ENCODE measurements at regions not wholly inside any gene's neighbourhood (a gene's known extent, or its start where the extent isn't known, plus 50 kb on each side); places are given as distances from the start of the nearest gene placed in this dataset.
"Not testable (repeated sequence)": the region's sequence is repeated elsewhere in the genome, so short reads cannot be mapped to it uniquely, and the experiment has no call there.

GRCh38 chr21:25457946-25458345, 149.3 kb downstream of the MRPL39 start:
- Mint-ChIP-seq H3K4me1 (peaks cover 3% of the 10 kb centered on the region), H3K4me3 (no peak overlapping the region), H3K27ac (no peak overlapping the region), H3K9me3 (no peaks in the 10 kb centered on the region), H3K27me3 (ENCODE audit: low read depth) (no peaks in the 10 kb centered on the region), H3K36me3 (no peaks in the 10 kb centered on the region)
- TF ChIP-seq CTCF (IDR thresholded peaks at IDR 0.05; ENCODE audit: unreplicated experiment), result no peak
- no peak for DNase-seq (ENCODE audit: low spot score in 2 of 2, unreplicated experiment in 2 of 2)

GRCh38 chr21:25457411-25457810, 149.9 kb downstream of the MRPL39 start:
- no peak overlapping the region for H3K4me3 Mint-ChIP-seq
- H3K27me3 Mint-ChIP-seq (ENCODE audit: low read depth), result no peaks in the 10 kb centered on the region
- DNase-seq (ENCODE audit: low spot score in 2 of 2, unreplicated experiment in 2 of 2), result no peak
- TF ChIP-seq CTCF (IDR thresholded peaks at IDR 0.05; ENCODE audit: unreplicated experiment), result no peak
- no peaks in the 10 kb centered on the region for H3K36me3 Mint-ChIP-seq
- H3K27ac Mint-ChIP-seq, result no peak overlapping the region
- H3K4me1 Mint-ChIP-seq, result peaks cover 3% of the 10 kb centered on the region
- no peaks in the 10 kb centered on the region for H3K9me3 Mint-ChIP-seq

- no peaks in the 10 kb centered on the region for H3K27me3 Mint-ChIP-seq (ENCODE audit: low read depth)
- H3K4me1 Mint-ChIP-seq, result peaks cover 3% of the 10 kb centered on the region
- H3K27ac Mint-ChIP-seq, result no peak overlapping the region
- H3K4me3 Mint-ChIP-seq, result no peak overlapping the region
- no peak for DNase-seq (ENCODE audit: low spot score in 2 of 2, unreplicated experiment in 2 of 2)
- TF ChIP-seq CTCF (IDR thresholded peaks at IDR 0.05; ENCODE audit: unreplicated experiment), result no peak
- H3K9me3 Mint-ChIP-seq, result no peaks in the 10 kb centered on the region
- H3K36me3 Mint-ChIP-seq, result no peaks in the 10 kb centered on the region
Measured at GRCh38 chr21:25456672-25457071, 150.6 kb downstream of the MRPL39 start.

DNA sequence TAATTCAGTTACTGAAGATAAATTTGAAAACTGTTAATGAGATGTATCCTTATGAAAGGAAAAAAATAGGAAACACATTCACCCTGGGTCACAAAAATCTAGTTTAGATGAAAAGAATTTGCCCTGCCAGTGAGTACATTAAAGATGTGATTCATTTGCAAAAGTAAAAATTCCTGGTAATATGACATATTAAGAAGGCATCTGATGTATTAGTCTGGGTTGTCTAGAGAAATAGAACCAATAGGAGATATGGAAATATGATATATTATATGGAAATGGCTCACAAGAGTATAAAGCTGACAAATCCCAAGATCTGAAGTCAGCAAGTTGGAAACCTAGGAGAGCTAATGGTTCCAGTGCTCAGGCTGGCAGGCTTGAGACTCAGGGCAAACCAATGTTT, 153.8 kb downstream of the MRPL39 start:
- no peak for TF ChIP-seq CTCF (IDR thresholded peaks at IDR 0.05; ENCODE audit: unreplicated experiment)
- no peak for DNase-seq (ENCODE audit: low spot score in 2 of 2, unreplicated experiment in 2 of 2)
- H3K27ac Mint-ChIP-seq, result no peak overlapping the region
- H3K36me3 Mint-ChIP-seq, result no peaks in the 10 kb centered on the region
- peaks cover 3% of the 10 kb centered on the region for H3K4me1 Mint-ChIP-seq
- peaks cover 14% of the 10 kb centered on the region for H3K9me3 Mint-ChIP-seq
- no peak overlapping the region for H3K4me3 Mint-ChIP-seq
- H3K27me3 Mint-ChIP-seq (ENCODE audit: low read depth), result no peaks in the 10 kb centered on the region

DNA sequence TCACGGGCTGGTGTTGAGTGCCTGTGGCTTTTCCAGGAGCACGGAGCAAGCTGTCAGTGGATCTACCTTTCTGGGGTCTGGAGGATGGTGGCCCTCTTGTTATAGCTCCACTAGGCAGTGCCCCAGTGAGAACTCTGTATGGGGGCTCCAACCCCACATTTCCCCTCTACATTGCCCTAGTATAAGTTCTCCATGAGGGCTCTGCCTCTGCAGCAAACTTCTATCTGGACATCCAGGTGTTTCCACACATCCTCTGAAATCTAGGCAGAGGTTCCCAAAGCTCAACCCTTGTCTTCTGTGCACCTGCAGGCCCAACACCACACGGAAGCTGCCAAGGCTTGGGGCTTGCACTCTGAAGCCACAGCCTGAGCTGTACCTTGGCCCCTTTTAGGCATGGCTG, 157.3 kb downstream of the MRPL39 start:
- peaks cover 20% of the 10 kb centered on the region for H3K9me3 Mint-ChIP-seq
- no peak for TF ChIP-seq CTCF (IDR thresholded peaks at IDR 0.05; ENCODE audit: unreplicated experiment)

GRCh38 chr21:25441835-25442234, 165.4 kb downstream of the MRPL39 start:
- TF ChIP-seq CTCF (IDR thresholded peaks at IDR 0.05; ENCODE audit: unreplicated experiment), result no peak
- H3K27me3 Mint-ChIP-seq (ENCODE audit: low read depth), result no peaks in the 10 kb centered on the region
- H3K4me3 Mint-ChIP-seq, result no peak overlapping the region
- no peak overlapping the region for H3K27ac Mint-ChIP-seq
- no peaks in the 10 kb centered on the region for H3K36me3 Mint-ChIP-seq
- no peaks in the 10 kb centered on the region for H3K4me1 Mint-ChIP-seq
- no peak for DNase-seq (ENCODE audit: low spot score in 2 of 2, unreplicated experiment in 2 of 2)
- H3K9me3 Mint-ChIP-seq, result peaks cover 8% of the 10 kb centered on the region

More for the DNA sequence above, 157.3 kb downstream of the MRPL39 start:
- Mint-ChIP-seq H3K36me3 (no peaks in the 10 kb centered on the region), H3K4me3 (no peak overlapping the region), H3K27me3 (ENCODE audit: low read depth) (no peaks in the 10 kb centered on the region), H3K4me1 (no peaks in the 10 kb centered on the region), H3K27ac (no peak overlapping the region)
- no peak for DNase-seq (ENCODE audit: low spot score in 2 of 2, unreplicated experiment in 2 of 2)

GRCh38 chr21:25437465-25437864, 169.8 kb downstream of the MRPL39 start:
- not testable (repeated sequence) for H3K4me3 Mint-ChIP-seq; H3K4me1 Mint-ChIP-seq; H3K27ac Mint-ChIP-seq; H3K27me3 Mint-ChIP-seq (ENCODE audit: low read depth); DNase-seq (ENCODE audit: low spot score in 2 of 2, unreplicated experiment in 2 of 2); H3K36me3 Mint-ChIP-seq
- peaks cover 27% of the 10 kb centered on the region for H3K9me3 Mint-ChIP-seq

Measured in mesothelial cell of epicardium (in vitro differentiated cells).